ENCODE measurements at regions not wholly inside any gene's neighbourhood (a gene's known extent, or its start where the extent isn't known, plus 50 kb on each side); places are given as distances from the start of the nearest gene placed in this dataset.

- no peak for TF ChIP-seq TAF1 (IDR thresholded peaks at IDR 0.05; ENCODE audit: low read depth)
- no peak for TF ChIP-seq CREB1 (IDR thresholded peaks at IDR 0.05; ENCODE audit: low read depth)
- TF ChIP-seq NFIC (IDR thresholded peaks at IDR 0.05): no peak
Measured at GRCh38 chr3:164233951-164234350, 844.3 kb downstream of the SI start.

DNA sequence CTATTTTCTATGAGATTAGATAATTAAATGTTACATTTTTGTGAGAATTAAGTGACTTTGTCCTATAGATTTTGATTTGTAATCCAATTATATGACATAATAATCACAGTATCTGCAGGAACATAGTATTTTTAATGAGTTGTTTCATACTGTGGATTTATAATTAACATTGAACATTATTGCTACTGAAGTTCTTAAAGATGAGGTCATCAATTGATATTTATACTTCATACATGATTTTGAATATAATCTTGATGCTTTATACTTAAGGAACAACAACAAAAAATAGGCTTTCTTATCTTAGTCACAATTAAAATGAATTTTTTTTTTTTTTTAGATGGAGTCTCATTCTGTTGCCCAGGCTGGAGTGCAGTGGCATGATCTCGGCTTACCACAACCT lies 846.6 kb downstream of the SI start:
- no peak for TF ChIP-seq TCF12 (IDR thresholded peaks at IDR 0.05; ENCODE audit: low read depth)

DNA sequence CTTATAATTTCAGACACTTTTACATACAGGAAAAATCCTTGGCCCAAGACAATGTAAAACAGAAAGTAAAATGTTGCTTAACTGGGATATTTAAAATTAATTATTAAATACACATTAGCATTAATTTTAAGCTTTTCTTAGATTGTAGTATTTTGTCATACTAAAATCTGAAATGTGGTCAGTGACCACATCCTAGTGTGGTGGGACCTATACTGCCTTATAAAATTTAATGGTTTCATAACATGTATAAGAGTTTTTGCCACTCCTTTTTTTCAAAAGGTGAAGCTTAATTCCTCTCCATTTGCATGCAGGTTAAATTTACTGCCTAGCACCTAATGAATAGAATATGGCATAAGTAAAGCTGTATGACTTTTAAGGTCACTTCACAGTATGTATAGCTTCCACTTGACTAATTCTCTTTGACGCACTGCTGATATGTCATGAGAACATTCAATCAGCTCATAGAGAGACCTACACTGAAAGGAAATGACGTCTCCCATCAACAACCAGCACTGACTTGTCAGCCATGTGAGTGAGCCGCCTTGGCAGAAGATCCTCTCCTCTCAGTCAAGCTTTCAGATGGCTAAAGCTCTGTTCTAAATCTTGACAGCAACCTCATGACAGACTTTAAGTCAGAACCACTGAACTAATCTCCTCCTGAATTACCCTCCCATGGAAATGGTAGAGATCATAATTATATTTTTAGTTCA lies 847.8 kb downstream of the SI start:
- no peak for TF ChIP-seq TAF1 (IDR thresholded peaks at IDR 0.05; ENCODE audit: low read depth)
- no peak for TF ChIP-seq YY1 (IDR thresholded peaks at IDR 0.05; ENCODE audit: low read depth)
- TF ChIP-seq, protein P1, sequence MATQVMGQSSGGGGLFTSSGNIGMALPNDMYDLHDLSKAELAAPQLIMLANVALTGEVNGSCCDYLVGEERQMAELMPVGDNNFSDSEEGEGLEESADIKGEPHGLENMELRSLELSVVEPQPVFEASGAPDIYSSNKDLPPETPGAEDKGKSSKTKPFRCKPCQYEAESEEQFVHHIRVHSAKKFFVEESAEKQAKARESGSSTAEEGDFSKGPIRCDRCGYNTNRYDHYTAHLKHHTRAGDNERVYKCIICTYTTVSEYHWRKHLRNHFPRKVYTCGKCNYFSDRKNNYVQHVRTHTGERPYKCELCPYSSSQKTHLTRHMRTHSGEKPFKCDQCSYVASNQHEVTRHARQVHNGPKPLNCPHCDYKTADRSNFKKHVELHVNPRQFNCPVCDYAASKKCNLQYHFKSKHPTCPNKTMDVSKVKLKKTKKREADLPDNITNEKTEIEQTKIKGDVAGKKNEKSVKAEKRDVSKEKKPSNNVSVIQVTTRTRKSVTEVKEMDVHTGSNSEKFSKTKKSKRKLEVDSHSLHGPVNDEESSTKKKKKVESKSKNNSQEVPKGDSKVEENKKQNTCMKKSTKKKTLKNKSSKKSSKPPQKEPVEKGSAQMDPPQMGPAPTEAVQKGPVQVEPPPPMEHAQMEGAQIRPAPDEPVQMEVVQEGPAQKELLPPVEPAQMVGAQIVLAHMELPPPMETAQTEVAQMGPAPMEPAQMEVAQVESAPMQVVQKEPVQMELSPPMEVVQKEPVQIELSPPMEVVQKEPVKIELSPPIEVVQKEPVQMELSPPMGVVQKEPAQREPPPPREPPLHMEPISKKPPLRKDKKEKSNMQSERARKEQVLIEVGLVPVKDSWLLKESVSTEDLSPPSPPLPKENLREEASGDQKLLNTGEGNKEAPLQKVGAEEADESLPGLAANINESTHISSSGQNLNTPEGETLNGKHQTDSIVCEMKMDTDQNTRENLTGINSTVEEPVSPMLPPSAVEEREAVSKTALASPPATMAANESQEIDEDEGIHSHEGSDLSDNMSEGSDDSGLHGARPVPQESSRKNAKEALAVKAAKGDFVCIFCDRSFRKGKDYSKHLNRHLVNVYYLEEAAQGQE (IDR thresholded peaks at IDR 0.05; ENCODE audit: low read depth): no peak
- TF ChIP-seq ZBTB7A (IDR thresholded peaks at IDR 0.05; ENCODE audit: low read depth): no peak
- no peak for TF ChIP-seq EGR1 (IDR thresholded peaks at IDR 0.05)
- no peak for TF ChIP-seq NFIC (IDR thresholded peaks at IDR 0.05)
- no peak for TF ChIP-seq MAX (IDR thresholded peaks at IDR 0.05)
- TF ChIP-seq TCF12 (IDR thresholded peaks at IDR 0.05; ENCODE audit: low read depth): no peak

- TF ChIP-seq TCF12 (IDR thresholded peaks at IDR 0.05; ENCODE audit: low read depth) (no peak), YY1 (IDR thresholded peaks at IDR 0.05; ENCODE audit: low read depth) (no peak), TAF1 (IDR thresholded peaks at IDR 0.05; ENCODE audit: low read depth) (no peak)
Measured at GRCh38 chr3:164224126-164224525, 854.2 kb downstream of the SI start.

GRCh38 chr3:164222197-164222596 lies 856.1 kb downstream of the SI start:
- TF ChIP-seq FOXM1 (IDR thresholded peaks at IDR 0.05; ENCODE audit: borderline replicate concordance, low read depth): no peak
- TF ChIP-seq USF1 (IDR thresholded peaks at IDR 0.05): no peak

DNA sequence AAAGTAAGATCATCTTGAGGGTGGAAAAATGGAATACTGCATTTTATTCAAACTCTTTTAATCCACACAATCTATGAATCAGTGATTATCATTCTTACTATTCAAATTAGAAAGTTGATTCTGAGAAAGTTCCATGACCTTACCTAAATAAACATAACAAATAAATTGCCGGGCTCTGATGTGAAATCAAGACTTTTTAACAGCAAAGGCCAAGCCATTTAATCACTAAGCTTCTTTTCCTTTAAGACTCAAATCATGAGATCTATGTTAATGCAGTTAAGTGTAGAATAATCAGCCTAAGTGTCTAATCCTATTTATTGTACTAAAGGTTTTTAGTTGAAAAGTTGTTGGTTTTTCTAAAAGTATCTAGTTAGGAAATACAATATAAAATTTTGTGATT lies 857.0 kb downstream of the SI start:
- TF ChIP-seq USF1 (IDR thresholded peaks at IDR 0.05): no peak
- TF ChIP-seq EGR1 (IDR thresholded peaks at IDR 0.05): no peak
- TF ChIP-seq FOXM1 (IDR thresholded peaks at IDR 0.05; ENCODE audit: borderline replicate concordance, low read depth): no peak
- no peak for TF ChIP-seq RAD21 (IDR thresholded peaks at IDR 0.05; ENCODE audit: low read depth)
- no peak for TF ChIP-seq YY1 (IDR thresholded peaks at IDR 0.05; ENCODE audit: low read depth)
- TF ChIP-seq NFIC (IDR thresholded peaks at IDR 0.05): no peak
- no peak for TF ChIP-seq CREB1 (IDR thresholded peaks at IDR 0.05; ENCODE audit: low read depth)
- TF ChIP-seq ZBTB7A (IDR thresholded peaks at IDR 0.05; ENCODE audit: low read depth): no peak

GRCh38 chr3:164209363-164209762 lies 868.9 kb downstream of the SI start:
- no peak for TF ChIP-seq EGR1 (IDR thresholded peaks at IDR 0.05)
- TF ChIP-seq YY1 (IDR thresholded peaks at IDR 0.05; ENCODE audit: low read depth): no peak
- TF ChIP-seq, protein P1 (IDR thresholded peaks at IDR 0.05; ENCODE audit: low read depth): no peak
- TF ChIP-seq ZBTB7A (IDR thresholded peaks at IDR 0.05; ENCODE audit: low read depth): no peak
- TF ChIP-seq FOXM1 (IDR thresholded peaks at IDR 0.05; ENCODE audit: borderline replicate concordance, low read depth): no peak
- TF ChIP-seq MAX (IDR thresholded peaks at IDR 0.05): no peak
- no peak for TF ChIP-seq TEAD4 (IDR thresholded peaks at IDR 0.05)
- TF ChIP-seq TCF12 (IDR thresholded peaks at IDR 0.05; ENCODE audit: low read depth): no peak
- TF ChIP-seq CREB1 (IDR thresholded peaks at IDR 0.05; ENCODE audit: low read depth): no peak
- TF ChIP-seq NFIC (IDR thresholded peaks at IDR 0.05): no peak
- TF ChIP-seq USF1 (IDR thresholded peaks at IDR 0.05): no peak
- TF ChIP-seq RAD21 (IDR thresholded peaks at IDR 0.05; ENCODE audit: low read depth): no peak
